ENCODE measurements at regions not wholly inside any gene's neighbourhood (a gene's known extent, or its start where the extent isn't known, plus 50 kb on each side); places are given as distances from the start of the nearest gene placed in this dataset.

- no peak for TF ChIP-seq CTCF (conservative IDR thresholded peaks at IDR 0.05)
- TF ChIP-seq ZFX (IDR thresholded peaks at IDR 0.05): no peak
These were observed 602.8 kb upstream of the DIAPH2 start for GRCh38 chrX:96081891-96082290.

Data from C4-2B (cell line).